ENCODE measurements at regions not wholly inside any gene's neighbourhood (a gene's known extent, or its start where the extent isn't known, plus 50 kb on each side); places are given as distances from the start of the nearest gene placed in this dataset.

- no peak for DNase-seq
Observed at GRCh38 chr2:6442252-6442985, 423.3 kb downstream of the CMPK2 start.

- DNase-seq = no peak
Observed at GRCh38 chr2:6443061-6443823, 422.5 kb downstream of the CMPK2 start.

- no peak for DNase-seq
Observed at GRCh38 chr2:6444514-6444913, 421.2 kb downstream of the CMPK2 start.

DNA sequence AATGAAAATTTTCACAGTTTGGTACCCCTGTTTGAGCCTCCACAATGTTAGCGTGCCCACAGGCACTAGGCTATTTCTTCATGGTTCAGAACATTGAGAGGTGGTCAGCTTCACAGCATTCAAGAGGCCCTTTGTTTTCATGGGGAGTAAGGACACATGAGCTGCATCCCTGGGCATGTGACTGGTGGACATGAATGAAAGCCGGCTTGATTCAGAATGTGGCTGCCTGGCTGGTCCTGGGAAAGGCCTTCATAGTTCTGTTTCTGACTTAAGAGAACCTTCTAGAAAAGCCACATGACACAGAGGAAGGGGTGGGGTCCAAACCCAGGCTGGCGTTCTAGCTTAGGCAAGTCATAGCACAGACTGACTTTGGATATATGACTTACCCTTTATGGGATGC, 420.6 kb downstream of the CMPK2 start:
- no peak for DNase-seq

DNA sequence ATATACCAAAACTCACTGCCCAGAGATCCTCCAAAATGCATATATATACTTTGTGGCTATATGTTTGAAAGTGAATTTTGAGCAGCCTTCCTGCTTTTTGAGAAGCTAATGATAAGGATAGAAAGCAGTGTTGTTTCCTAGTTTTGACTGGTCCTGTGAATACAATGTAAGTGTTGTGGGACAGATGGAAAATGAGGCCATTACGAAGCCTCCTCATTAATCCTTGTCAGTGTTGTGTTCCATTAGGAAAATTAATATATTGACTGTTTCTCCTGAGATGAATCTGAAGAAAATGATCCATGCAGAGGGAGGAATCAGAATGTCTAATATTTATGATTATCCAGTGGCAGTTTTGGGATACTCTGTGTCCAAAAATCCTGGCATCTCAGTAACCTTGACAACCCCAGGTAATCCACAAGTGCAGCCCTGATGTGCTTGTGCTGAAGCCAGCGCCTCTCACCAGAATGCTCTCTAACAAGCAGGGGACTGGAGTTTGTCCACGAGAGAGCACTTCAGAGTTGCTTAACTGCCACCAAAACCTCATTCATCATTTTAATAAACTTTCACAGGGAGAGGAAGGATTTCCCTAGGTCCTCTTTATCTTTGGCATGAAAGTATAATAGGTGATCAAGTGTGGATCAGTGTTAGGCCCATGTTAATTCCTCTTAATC, 418.6 kb downstream of the CMPK2 start:
- no peak for DNase-seq

DNA sequence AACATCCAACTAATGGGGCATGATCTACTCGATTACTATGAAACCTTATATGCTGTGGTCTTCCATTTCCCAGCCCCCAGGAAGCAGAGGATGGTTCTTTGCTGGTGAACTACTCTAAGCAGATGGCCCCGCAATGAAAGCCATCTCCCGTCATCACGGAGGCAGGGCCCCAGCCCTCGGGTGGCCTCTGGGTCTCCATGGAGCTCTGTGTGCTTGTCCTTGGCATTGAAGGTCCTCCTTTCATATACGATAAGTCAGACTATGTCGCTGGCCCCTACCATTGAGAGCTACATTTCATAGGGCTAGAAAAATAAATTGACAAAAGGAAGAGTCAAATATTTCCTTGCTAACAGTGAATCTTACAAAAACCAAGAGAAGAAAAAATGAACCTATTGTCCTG, 416.8 kb downstream of the CMPK2 start:
- DNase-seq = no peak

- DNase-seq = no peak
Observed at GRCh38 chr2:6449343-6449742, 416.4 kb downstream of the CMPK2 start.

GRCh38 chr2:6452702-6453481, 412.8 kb downstream of the CMPK2 start:
- DNase-seq = no peak

- DNase-seq = no peak
Observed at GRCh38 chr2:6454286-6454990, 411.3 kb downstream of the CMPK2 start.

GRCh38 chr2:6459138-6459537, 406.6 kb downstream of the CMPK2 start:
- no peak for DNase-seq

- DNase-seq = no peak
Observed at GRCh38 chr2:6470518-6470917, 395.2 kb downstream of the CMPK2 start.

- DNase-seq = no peak
Observed at GRCh38 chr2:6471419-6471818, 394.3 kb downstream of the CMPK2 start.

DNA sequence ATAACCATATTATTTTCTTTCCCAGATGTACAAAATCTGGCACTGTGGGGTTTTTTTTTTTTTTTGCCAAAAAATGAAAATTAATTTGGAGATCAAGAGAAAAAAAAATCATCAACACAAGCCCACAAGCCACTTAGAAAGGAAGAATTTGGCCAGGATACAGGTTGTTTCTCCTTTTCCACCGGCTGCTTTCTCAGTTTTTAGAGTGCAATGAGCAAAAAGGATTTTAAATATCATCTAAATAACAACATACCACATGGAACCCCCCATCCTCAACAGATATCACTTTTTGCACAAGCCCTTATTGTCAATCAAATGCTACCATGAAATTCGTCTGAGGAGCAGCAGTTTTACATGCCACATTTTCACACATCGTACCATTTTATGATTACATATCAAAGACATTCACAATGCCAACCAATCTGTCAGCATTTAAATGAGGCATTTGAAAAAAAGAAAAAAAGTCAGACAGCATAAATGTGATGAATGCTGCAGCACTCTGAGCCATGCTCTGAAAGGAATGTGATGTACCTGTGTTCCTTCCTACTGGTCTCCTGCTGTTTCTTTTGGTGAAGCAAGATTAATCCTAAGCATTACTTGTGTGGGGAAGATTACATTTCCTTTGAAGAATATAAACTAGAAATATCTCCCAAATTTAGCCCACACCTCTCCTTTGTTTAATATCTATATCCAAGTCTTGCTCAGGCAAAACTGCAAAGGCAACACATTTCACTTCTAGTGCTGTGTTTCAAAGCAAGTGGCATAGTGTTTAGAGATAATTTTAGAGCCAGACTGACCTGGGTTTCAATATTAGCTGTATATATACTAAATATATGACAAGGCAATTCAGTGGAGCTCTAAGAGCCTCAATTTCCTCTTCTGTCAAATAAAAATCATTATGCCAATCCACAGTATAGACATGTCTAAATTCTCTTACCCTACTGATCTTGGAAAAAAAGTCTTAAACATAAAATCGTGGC, 391.3 kb downstream of the CMPK2 start:
- no peak for DNase-seq

DNA sequence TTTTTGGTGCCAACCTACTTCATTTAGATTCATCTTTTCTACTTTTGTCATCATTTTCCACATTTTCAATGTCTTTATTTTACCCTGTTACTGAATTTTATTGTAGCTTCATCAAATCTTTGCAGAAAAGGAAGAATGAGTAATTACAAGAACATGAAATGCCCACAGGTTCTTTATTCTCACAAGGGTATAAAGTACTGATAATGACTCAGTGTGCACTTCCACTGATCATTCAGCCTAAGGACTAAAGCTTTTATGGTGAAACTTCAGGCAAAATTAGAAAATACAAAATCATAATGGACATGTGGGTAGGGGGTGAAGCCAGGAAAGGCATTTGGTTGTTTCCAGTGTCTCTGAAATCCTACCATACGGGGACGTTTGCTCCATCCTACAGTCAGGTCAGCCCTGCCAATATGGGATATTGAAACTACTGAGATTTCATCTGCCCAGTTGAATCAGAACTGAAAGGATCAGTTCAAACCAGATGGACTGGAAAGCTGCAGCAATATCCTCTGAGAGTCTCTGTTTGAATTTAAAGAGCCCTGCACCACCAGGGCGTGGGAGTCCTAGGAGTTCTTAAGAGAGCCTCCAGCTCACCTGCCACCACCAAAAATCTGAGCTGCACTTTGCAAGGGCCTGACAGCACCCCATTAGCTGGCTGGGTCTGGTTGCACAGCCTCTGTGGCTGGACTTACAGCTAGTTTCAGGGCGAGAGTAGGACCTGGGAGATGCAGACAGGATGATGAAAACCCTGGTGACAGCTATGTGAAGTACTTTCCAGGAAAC, 390.4 kb downstream of the CMPK2 start:
- DNase-seq = no peak

DNA sequence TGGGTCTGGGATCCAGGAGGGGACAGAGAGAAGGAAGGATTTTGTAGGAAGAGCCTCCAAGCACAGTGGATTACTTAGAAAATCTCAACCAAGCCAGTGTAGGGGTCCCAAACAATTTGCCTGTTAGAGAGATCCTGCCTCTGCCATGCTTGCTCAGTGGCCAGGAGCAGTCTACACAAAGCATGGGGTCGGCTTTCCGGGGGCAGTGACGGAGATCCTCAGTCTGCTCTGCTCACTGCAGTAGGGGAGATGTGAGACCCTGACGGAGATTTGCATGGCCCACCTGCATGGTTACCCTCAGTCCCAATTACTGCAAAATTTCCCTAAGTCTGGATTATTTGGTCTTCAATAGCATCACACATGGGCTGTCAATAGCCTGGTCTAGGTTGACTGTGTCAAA, 385.2 kb downstream of the CMPK2 start:
- no peak for DNase-seq

GRCh38 chr2:6482256-6482655, 383.5 kb downstream of the CMPK2 start:
- DNase-seq = no peak

DNA sequence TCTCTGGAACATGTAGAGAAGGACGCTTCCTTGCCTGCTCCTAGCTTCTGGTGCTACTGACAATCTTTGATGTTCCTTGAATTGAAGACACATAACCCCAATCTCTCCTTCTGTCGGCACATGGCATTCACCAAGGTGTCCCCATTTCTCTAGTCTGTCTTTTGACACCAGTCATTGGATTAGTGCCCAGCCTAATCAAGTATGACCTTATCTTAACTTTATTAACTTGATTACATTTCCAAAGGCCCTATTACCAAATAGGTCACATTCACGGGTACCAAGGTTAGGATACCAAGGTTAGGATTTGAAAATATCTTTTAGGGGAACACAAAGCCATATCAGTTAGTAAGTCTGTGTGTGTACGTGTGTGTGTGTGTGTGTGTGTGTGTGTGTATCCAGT, 377.9 kb downstream of the CMPK2 start:
- no peak for DNase-seq

DNA sequence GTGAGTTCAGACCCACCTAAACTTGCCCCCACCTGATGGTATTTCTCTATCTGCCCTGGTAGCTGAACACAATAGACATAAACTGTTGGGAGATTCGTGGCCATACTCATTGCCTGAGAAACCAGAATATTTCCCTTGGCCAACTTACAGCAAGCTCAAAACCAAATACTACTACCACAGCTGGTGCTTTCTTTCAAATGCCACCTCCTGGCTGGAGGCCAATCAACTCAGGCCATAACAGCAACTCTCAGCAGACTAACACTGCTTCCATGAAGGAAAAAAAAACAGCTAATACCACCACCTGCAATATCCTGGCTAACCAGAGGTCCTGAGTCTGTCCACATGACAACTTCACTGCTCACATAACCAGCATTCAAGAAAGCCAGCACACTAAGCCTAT, 373.1 kb downstream of the CMPK2 start:
- DNase-seq = no peak

GRCh38 chr2:6493266-6493665, 372.4 kb downstream of the CMPK2 start:
- DNase-seq = no peak

GRCh38 chr2:6493669-6494068, 372.0 kb downstream of the CMPK2 start:
- DNase-seq = no peak

All from CD4-positive, alpha-beta T cell treated with Interleukin-15 for 1 hour (primary cell).